GM11168 (cell line): ENCODE measurements at regions not wholly inside any gene's neighbourhood (a gene's known extent, or its start where the extent isn't known, plus 50 kb on each side); places are given as distances from the start of the nearest gene placed in this dataset.
"Not testable (repeated sequence)": the region's sequence is repeated elsewhere in the genome, so short reads cannot be mapped to it uniquely, and the experiment has no call there.

ENCODE experiments used
- in situ Hi-C: fragments of 300-500 bp; cut with MboI; formaldehyde crosslinking; loops from one replicate; pipeline ENCODE4 v1.12.0; 2022; ENCODE audit warnings: low sequenced_read_pairs; ENCODE audit not compliant: unreplicated experiment

- in situ Hi-C loops: no loop called here
These were observed 139.1 kb upstream of the TPM1 start for GRCh38 chr15:62903437-62903836.

- in situ Hi-C loops: no loop called here
These were observed 138.3 kb upstream of the TPM1 start for GRCh38 chr15:62904041-62904910.

GRCh38 chr15:62906627-62907026, 135.9 kb upstream of the TPM1 start:
- in situ Hi-C loops: no loop called here

GRCh38 chr15:62907275-62907674, 135.3 kb upstream of the TPM1 start:
- in situ Hi-C loops: no loop called here

GRCh38 chr15:62908341-62908740, 134.2 kb upstream of the TPM1 start:
- in situ Hi-C loops: not testable (repeated sequence)

- in situ Hi-C loops: no loop called here
These were observed 133.3 kb upstream of the TPM1 start for GRCh38 chr15:62909257-62909656.

- in situ Hi-C loops: no loop called here
These were observed 130.3 kb upstream of the TPM1 start for GRCh38 chr15:62912282-62912681.

GRCh38 chr15:62912808-62913207, 129.7 kb upstream of the TPM1 start:
- in situ Hi-C loops: no loop called here

- in situ Hi-C loops: no loop called here
These were observed 129.3 kb upstream of the TPM1 start for GRCh38 chr15:62913246-62913645.

- in situ Hi-C loops: no loop called here
These were observed 128.0 kb upstream of the TPM1 start for GRCh38 chr15:62914461-62915079.

GRCh38 chr15:62920682-62921502, 121.7 kb upstream of the TPM1 start:
- in situ Hi-C loops: no loop called here

GRCh38 chr15:62922514-62922913, 120.0 kb upstream of the TPM1 start:
- in situ Hi-C loops: no loop called here

- in situ Hi-C loops: no loop called here
These were observed 116.7 kb upstream of the TPM1 start for GRCh38 chr15:62925875-62926274.

- in situ Hi-C loops: no loop called here
These were observed 115.4 kb upstream of the TPM1 start for GRCh38 chr15:62927196-62927595.

GRCh38 chr15:62927836-62928235, 114.7 kb upstream of the TPM1 start:
- in situ Hi-C loops: no loop called here

- in situ Hi-C loops: no loop called here
These were observed 114.1 kb upstream of the TPM1 start for GRCh38 chr15:62928242-62928999.

GRCh38 chr15:62929000-62929357, 113.6 kb upstream of the TPM1 start:
- in situ Hi-C loops: no loop called here

- in situ Hi-C loops: no loop called here
These were observed 110.9 kb upstream of the TPM1 start for GRCh38 chr15:62931650-62932049.

- in situ Hi-C loops: no loop called here
These were observed 110.1 kb upstream of the TPM1 start for GRCh38 chr15:62932436-62932835.

- in situ Hi-C loops: no loop called here
These were observed 109.2 kb upstream of the TPM1 start for GRCh38 chr15:62933386-62933785.
